Mammary epithelial cell (primary cell): ENCODE measurements at regions not wholly inside any gene's neighbourhood (a gene's known extent, or its start where the extent isn't known, plus 50 kb on each side); places are given as distances from the start of the nearest gene placed in this dataset.

Source experiments
- EZH2 ChIP-seq: IDR thresholded peaks from 2 replicates; pipeline ENCODE4 v1.6.1; 2012; ENCODE audit warnings: low read length, inconsistent platforms, borderline replicate concordance
- TF ChIP-seq, protein P1 (sequence below), 2 donors: IDR thresholded peaks in 1 of 2; conservative IDR thresholded peaks in 1 of 2; 2 replicates each; pipeline ENCODE4 v1.5.1; 2011 to 2012; ENCODE audit warnings: inconsistent platforms in 2 of 2, low read length in 2 of 2, mild to moderate bottlenecking in 2 of 2, control low read depth in 1 of 2, low read depth in 1 of 2; ENCODE audit not compliant: insufficient read depth in 1 of 2; ENCODE audit errors: extremely low read depth in 1 of 2

DNA sequence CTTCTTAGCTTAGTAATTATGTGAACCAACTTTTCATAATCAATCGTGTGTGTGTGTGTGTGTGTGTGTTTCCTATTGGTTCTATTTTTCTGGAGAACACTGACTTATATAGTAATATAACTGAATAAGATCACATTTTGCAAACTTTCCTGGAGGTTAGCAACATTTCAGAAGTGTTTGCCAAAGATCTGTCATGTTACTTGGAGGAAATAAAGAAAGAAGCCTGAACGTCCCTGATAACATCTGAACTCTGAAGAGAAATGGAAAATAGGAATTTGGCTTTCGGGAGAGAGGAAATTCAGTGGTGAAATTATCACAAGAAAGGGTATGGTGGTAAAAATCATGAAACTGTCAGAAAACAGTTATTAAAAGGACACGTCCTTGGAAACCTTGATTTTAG lies 984.4 kb upstream of the AUTS2 start:
- TF ChIP-seq, protein P1, sequence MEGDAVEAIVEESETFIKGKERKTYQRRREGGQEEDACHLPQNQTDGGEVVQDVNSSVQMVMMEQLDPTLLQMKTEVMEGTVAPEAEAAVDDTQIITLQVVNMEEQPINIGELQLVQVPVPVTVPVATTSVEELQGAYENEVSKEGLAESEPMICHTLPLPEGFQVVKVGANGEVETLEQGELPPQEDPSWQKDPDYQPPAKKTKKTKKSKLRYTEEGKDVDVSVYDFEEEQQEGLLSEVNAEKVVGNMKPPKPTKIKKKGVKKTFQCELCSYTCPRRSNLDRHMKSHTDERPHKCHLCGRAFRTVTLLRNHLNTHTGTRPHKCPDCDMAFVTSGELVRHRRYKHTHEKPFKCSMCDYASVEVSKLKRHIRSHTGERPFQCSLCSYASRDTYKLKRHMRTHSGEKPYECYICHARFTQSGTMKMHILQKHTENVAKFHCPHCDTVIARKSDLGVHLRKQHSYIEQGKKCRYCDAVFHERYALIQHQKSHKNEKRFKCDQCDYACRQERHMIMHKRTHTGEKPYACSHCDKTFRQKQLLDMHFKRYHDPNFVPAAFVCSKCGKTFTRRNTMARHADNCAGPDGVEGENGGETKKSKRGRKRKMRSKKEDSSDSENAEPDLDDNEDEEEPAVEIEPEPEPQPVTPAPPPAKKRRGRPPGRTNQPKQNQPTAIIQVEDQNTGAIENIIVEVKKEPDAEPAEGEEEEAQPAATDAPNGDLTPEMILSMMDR (conservative IDR thresholded peaks at IDR 0.05 in 1 of 2, IDR thresholded peaks at IDR 0.05 in 1 of 2; ENCODE audit: extremely low read depth in 1 of 2, insufficient read depth in 1 of 2, low read depth in 1 of 2, low read length in 2 of 2), result no peak
- no peak for TF ChIP-seq EZH2
